HepG2 (cell line): ENCODE measurements at regions not wholly inside any gene's neighbourhood (a gene's known extent, or its start where the extent isn't known, plus 50 kb on each side); places are given as distances from the start of the nearest gene placed in this dataset.

Experiments
- AGO1 ChIP-seq: fragments of 200-400 bp; formaldehyde crosslinking; IDR thresholded peaks from 2 replicates; pipeline ENCODE4 v1.6.1; 2017; ENCODE audit warnings: mild to moderate bottlenecking, low read depth, low read length, moderate library complexity; ENCODE audit not compliant: poor library complexity, severe bottlenecking
- ETV6 ChIP-seq: sonication (generic); formaldehyde crosslinking; conservative IDR thresholded peaks from 2 replicates; pipeline ENCODE4 v1.4.0; 2020; ENCODE audit warnings: missing genetic modification reagents
- PLSCR1 ChIP-seq: sonication (generic); formaldehyde crosslinking; IDR thresholded peaks from 2 replicates; pipeline ENCODE4 v1.5.0; 2020; ENCODE audit warnings: missing genetic modification reagents, mild to moderate bottlenecking, borderline replicate concordance
- SIN3A ChIP-seq: IDR thresholded peaks from 2 replicates; pipeline ENCODE4 v1.6.1; 2011; ENCODE audit warnings: low read depth, mild to moderate bottlenecking, control low read depth, low read length, borderline replicate concordance
- ZBTB3 ChIP-seq: sonication (generic); formaldehyde crosslinking; IDR thresholded peaks from 2 replicates; pipeline ENCODE4 v1.4.0; 2020; ENCODE audit warnings: low read depth, mild to moderate bottlenecking, moderate library complexity, missing genetic modification reagents, borderline replicate concordance
- ZBTB40 ChIP-seq, 2 experiments: fragments of 450-650 bp in 1 of 2; sonication (generic) in 1 of 2; formaldehyde crosslinking in 1 of 2; IDR thresholded peaks; 2 replicates each; pipeline versions ENCODE4 v1.6.1 to v1.8.0; 2016 to 2022; ENCODE audit warnings: antibody characterized with exemption in 1 of 2, mild to moderate bottlenecking in 1 of 2, missing genetic modification reagents in 1 of 2
- ZFP36 ChIP-seq: fragments of 150-350 bp; IDR thresholded peaks from 2 replicates; pipeline ENCODE4 v1.6.1; 2018; ENCODE audit warnings: borderline replicate concordance, low read length, low read depth; ENCODE audit not compliant: partially characterized antibody

GRCh38 chr9:109723781-109724180 is 56.2 kb upstream of the PALM2AKAP2 start (continued):
- TF ChIP-seq PLSCR1 (CRISPR knock-in tag) (no peak), ZBTB40 (IDR thresholded peaks at IDR 0.05) (no peak), ZBTB40 (CRISPR knock-in tag; IDR thresholded peaks at IDR 0.05) (no peak), ZBTB3 (CRISPR knock-in tag) (no peak), AGO1 (no peak), ZFP36 (no peak), ETV6 (CRISPR knock-in tag) (no peak), SIN3A (no peak)
